HG03097 (cell line): ENCODE measurements at regions not wholly inside any gene's neighbourhood (a gene's known extent, or its start where the extent isn't known, plus 50 kb on each side); places are given as distances from the start of the nearest gene placed in this dataset.
"Not testable (repeated sequence)": the region's sequence is repeated elsewhere in the genome, so short reads cannot be mapped to it uniquely, and the experiment has no call there.

ENCODE experiments used
- ATAC-seq: cut with Tn5 transposase; IDR thresholded peaks from one replicate; pipeline ENCODE4 v1.9.1; 2021; ENCODE audit not compliant: unreplicated experiment, low FRiP score

DNA sequence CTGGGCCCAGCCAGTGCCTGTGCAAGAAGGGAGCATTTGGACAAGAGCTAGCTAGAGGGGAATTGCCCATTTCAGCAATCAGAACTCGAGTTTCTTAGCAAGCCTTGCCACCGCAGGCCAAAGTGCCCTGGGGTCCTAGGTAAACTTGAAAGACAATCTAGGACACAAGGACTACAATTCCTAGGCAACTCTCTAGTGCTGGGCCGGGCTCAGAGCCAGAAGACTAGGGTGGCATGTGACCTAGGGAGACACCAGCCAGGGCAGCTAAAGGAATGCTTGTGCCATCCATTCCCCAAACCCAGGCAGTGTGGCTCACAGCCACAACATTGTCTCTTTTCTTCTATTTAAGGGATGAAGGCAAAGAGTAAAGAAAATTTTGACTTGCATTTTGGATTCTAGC is 205.0 kb downstream of the BMP4 start:
- ATAC-seq: no peak

DNA sequence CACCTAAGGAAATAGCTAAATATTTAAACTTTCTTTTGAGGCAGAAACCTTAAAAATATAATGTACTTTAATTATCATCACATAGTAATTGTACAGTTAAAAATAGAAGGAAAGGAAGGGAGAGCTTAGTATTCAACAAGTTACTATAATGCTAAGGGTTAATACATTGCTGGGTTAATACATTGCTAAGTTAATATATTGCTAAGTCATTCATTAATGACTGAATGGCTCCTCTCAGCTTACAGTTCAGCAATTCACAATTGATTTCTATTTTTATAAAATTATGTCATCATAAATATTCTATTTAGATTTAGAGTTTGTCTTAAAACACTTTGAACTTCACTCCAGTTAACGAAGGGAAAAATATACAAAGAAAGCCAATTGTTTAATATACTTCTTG is 207.9 kb downstream of the BMP4 start:
- no peak for ATAC-seq

GRCh38 chr14:53744857-53745256 is 211.8 kb downstream of the BMP4 start:
- no peak for ATAC-seq

DNA sequence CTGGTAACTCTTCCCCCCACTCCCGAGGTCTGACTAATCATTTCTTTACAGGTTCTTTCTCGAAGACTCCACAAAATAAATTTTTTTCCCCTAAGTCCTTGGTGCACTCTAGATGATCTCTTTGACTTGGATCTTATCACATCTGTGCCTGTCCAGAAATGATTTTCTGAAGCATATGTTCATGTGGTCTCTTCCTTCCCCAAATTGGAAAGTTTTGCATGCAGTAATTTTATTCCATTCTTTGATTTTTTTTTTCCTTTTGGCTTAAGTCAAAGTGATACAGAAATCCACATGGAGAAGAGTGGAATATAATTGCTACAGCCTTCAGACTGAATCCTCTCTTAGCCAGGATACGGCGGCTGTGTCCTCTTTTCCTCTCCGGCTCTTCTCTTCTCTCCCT is 213.3 kb downstream of the BMP4 start:
- ATAC-seq: no peak

DNA sequence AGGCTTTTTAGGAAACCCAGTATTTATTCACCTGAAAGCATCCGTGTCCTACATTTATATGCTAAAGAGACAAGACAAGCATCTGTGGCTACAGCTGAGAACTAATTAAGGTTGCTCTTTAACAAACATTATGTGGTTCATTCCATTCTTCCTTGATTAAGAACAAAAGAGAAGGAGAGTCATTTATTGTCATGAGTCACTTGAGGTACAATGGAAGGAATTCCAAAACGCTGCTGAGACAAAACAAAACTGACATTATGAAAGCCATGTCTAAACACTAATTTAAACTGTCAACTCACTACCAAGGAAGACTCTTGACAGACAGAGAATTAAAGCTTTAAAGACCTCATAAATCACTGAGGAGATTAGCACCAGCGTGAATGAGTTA is 214.4 kb downstream of the BMP4 start:
- no peak for ATAC-seq

DNA sequence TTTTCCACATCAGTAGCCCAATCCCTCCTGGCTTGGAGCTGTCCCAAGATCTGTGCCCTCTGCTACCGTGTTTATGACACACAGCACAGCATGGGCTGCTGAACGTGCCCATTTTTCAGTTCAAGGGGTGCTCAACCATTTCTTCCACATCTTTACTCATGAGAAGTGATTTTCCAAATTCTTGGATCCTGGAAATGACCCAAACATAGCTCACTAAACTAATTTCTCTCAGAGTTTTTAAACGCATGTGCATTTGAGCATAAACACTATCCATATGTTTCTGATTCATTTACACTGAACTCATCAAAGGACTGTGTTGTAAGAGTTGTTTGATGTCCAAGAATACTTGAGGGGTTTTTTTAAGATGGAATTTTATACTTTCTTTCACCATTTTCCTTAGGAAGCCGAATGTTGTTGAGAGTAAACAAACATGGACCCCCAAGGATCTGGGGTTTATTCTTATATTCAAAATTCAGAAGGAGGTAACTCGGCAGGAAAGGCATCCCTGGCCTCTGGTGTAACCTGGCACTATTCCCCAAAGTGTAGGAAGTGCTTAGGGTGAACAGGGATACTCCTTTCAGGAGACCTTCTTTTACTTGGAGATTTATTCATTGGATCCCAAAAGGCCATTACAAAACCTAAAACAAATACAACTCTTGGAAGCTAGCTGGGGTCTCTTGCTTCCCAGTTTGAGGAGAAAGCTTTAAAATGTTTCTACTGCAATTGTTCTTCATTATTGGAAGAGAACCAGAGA is 215.0 kb downstream of the BMP4 start:
- no peak for ATAC-seq

- no peak for ATAC-seq
Observed at GRCh38 chr14:53740570-53740969, 216.1 kb downstream of the BMP4 start.

DNA sequence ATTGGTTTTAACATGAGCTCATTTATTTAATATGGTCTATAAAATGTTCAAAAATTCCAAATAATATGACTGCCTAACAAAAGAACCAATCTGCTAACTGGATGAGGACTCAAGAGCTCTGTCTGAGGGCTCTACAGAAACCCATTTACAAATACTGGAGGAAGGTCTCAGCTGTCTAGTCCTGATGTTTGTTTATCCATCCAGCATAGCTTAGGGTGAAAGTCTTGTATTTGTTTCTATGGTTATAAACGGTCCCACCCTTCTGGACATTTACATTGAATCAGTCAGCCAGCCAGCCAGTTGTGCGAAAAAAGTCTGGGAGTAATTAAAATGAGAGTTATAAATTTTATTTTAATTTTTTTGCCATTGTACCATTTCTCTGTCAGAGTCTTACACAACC is 220.7 kb downstream of the BMP4 start:
- ATAC-seq: no peak

DNA sequence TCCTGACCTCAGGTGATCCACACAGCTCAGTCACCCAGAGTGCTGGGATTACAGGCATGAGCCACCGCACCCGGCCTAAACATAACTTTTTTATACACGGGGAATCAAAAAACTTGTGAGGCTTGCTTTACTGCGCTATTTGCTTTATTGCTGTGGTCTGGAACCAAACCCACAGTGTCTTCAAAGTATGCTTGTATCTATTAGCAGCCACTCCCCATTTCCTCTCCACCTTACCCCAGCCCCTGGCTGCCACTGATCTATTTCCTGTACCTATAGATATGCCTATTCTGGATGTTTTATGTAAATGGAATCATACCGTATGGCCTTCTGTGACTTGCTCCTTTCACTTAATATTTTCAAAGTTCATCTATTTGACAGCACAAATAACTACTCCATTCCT is 233.4 kb downstream of the BMP4 start:
- no peak for ATAC-seq

DNA sequence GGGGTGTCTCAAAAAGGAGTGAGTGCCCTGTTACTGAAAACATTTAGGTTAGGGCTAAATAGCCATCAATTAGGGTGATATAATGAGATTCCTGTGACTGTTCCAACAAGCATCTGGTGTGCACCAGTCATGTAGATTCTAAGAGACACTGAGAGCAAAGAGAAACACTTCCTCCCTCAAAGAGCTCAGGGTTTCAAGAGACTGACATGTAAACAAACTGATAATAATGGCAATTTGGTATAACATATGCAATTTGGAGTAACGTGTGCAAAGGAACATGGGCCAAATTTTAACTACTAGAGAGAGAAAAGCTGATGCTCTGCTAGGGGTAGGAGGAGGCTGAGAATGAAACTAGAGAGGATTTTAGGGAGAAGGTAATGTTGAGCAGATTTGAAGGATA is 237.1 kb downstream of the BMP4 start:
- ATAC-seq: no peak

- no peak for ATAC-seq
Observed at GRCh38 chr14:53716578-53716977, 240.0 kb downstream of the BMP4 start.

- no peak for ATAC-seq
Observed at GRCh38 chr14:53715193-53715721, 241.4 kb downstream of the BMP4 start.

DNA sequence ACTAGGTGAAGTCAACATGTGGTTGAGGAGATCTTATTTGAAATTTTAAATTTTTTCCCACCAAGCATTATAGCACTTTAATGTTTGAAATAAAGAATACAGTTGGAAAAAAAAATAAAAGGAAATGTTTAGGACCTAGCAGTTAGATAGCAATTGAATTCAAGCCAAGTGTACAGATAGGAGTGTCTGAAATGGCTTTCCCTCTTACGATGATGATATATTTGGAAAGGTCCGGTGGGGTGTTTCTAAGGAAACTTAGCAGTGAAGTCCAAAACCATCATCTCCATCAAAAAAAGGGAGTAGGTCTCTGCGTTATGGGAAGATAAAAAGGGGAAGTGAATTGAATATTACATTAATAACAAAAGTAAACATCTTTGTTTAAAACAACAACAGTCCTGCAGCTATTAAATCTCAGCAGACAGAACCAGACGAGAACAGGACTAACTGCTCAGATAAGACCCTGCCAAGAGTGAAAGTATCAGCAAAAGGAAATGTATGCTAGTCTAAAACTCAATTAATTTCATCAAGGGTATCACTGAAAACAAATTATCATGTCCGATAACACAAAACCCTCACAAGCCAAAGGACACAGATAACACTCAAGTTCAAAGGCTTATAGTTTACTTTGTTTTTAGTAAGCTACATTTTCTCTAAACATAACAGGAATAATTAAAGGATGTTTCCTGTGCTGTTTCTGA is 242.0 kb downstream of the BMP4 start:
- ATAC-seq: no peak

GRCh38 chr14:53712901-53713300 is 243.7 kb downstream of the BMP4 start:
- ATAC-seq: not testable (repeated sequence)

DNA sequence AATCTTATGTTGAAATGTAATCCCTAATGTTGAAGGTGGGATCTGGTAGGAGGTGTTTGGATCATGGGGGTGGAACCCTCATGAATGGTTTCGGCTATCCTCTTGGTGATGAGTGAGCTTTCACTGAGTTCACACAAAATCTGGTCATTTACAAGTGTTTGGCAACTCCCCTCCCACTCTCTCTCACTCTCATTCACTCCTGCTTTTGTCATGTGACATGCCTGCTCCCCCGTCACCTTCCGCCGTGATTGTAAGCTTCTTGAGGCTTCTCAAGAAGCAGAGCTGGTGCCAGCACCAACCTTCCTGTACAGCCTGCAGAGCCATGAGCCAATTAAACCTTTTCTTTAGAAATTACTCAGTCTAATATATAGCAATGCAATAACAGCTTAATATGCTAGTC is 245.4 kb downstream of the BMP4 start:
- ATAC-seq: no peak

- ATAC-seq: no peak
Observed at GRCh38 chr14:53710615-53711014, 246.0 kb downstream of the BMP4 start.

DNA sequence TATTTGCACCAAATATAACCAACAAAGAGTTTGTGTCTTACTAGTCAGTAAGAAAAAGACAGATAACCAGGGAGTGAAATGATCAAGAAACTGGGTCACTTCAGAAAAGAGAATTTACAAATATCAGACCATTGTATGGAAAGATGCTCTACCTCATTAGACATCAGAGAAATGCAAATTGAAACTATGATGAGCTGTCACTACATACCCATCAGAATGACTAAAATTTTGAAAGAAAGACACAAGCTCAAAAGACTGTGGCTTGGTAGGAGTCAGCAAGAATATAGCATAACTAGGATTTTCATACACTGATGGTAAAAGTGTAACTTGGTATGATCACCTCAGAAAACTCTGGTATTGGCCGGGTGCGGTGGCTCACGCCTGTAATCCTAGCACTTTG is 247.2 kb downstream of the BMP4 start:
- no peak for ATAC-seq

- ATAC-seq: no peak
Observed at GRCh38 chr14:53703457-53703856, 253.2 kb downstream of the BMP4 start.

DNA sequence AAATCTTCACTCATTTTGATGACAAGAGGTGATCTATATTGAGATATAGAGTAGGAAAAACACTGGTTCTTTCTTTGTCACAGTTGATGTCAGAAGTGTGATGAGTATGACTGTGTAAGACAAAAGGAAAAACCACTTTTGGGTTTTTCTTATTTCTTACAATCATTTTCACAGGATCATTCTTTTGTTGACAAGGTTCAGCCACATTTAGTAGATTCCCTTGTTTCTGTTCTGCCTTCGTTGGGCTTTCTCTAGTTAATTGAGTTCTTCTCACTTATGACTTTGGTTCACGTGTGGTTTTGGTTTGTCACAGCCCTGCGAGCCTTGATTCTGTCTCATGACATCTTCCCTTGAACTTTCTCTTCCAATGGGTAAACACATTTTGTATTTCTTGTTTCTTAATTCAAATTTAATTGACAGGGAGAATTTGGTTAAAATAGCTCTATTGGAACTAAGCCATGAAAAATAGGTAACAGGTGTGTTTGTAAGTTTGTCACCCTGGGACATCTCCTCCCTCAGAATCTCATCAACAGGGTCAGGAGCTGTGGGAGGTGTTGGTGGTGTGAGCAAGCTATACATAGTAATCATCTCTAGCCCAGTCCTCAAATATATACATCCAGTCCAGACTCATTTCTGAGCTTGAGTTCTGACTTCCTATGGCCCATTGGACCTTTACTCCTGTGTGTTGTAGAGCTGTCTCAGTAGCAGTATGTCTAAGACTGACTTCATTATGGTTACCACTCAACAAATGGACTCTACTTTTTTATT is 255.3 kb downstream of the BMP4 start:
- ATAC-seq: no peak

GRCh38 chr14:53696217-53696965 is 260.2 kb downstream of the BMP4 start:
- no peak for ATAC-seq
